Heart right ventricle (tissue), 16 donors: ENCODE measurements at regions not wholly inside any gene's neighbourhood (a gene's known extent, or its start where the extent isn't known, plus 50 kb on each side); places are given as distances from the start of the nearest gene placed in this dataset.

Experiments used
- ATAC-seq, 8 donors: fragments of 200-7000 bp; cut with Tn5 transposase; one replicate each; pipeline ENCODE4 v1.9.1; 2020; ENCODE audit warnings: mild to moderate bottlenecking in 8 of 8, moderate library complexity in 8 of 8, moderate number of reproducible peaks in 1 of 8
- DNase-seq, 2 donors: peaks; one replicate each; pipeline ENCODE4 v3.0.0-alpha.2; 2020
- H3K27ac ChIP-seq, 10 donors: fragments of 200-600 bp; sonication (generic) in 2 of 10; one replicate each; pipeline versions ENCODE4 v1.5.0 to v1.8.0; 2020 to 2022; ENCODE audit warnings: mild to moderate bottlenecking in 3 of 10
- H3K27me3 ChIP-seq, 7 donors: fragments of 200-600 bp; one replicate each; pipeline ENCODE4 v1.8.0; 2021 to 2022; ENCODE audit warnings: mild to moderate bottlenecking in 2 of 7
- H3K36me3 ChIP-seq, 9 donors: fragments of 200-600 bp; sonication (generic) in 1 of 9; one replicate each; pipeline versions ENCODE4 v1.5.0 to v1.8.0; 2020 to 2022; ENCODE audit warnings: mild to moderate bottlenecking in 2 of 9
- H3K4me1 ChIP-seq, 9 donors: fragments of 200-600 bp; sonication (generic) in 1 of 9; one replicate each; pipeline versions ENCODE4 v1.5.0 to v1.8.0; 2020 to 2022; ENCODE audit warnings: mild to moderate bottlenecking in 4 of 9
- H3K4me3 ChIP-seq, 10 donors: fragments of 200-600 bp; sonication (generic) in 2 of 10; one replicate each; pipeline versions ENCODE4 v1.5.0 to v1.8.0; 2020 to 2022; ENCODE audit warnings: mild to moderate bottlenecking in 7 of 10, moderate library complexity in 2 of 10
- H3K9me3 ChIP-seq, 11 donors: fragments of 200-600 bp in 10 of 11; sonication (generic) in 2 of 11; one replicate each; pipeline versions ENCODE4 v1.5.0 to v1.8.0; 2013 to 2022; ENCODE audit warnings: mild to moderate bottlenecking in 2 of 11, control low read depth in 1 of 11, moderate library complexity in 1 of 11
- WGBS, 2 donors: extraction: QIAGEN DNeasy Blood & Tissue Kit; methylation state at CpG; one replicate each; pipeline ENCODE4 v1.1.7; 2013; ENCODE audit warnings: inconsistent platforms in 1 of 2; 5-methylcytosine and 5-hydroxymethylcytosine counted together
- intact Hi-C, 10 donors: fragments of 100-400 bp; cut with DNase I; formaldehyde crosslinking; loops; one replicate each; pipeline versions ENCODE4 v1.11.1 to v1.14.2; 2022
- TF ChIP-seq, protein P1 (sequence below), 9 donors: fragments of 200-600 bp; sonication (generic) in 2 of 9; IDR thresholded peaks; one replicate each; pipeline versions ENCODE4 v1.5.0 to v1.8.0; 2021 to 2022; ENCODE audit warnings: antibody characterized with exemption in 9 of 9, mild to moderate bottlenecking in 5 of 9, moderate library complexity in 1 of 9
- donor health status: Arrhythmogenic right ventricular cardiomyopathy.
- donor health status: ischemic (EF 13 %, LVEDD 7.1; RV severe dilation, severe dysfunction).
- donor health status: healthy with polysubstance abuse.
- donor health status: DM: no; HTN: yes; CAD: no.
- donor health status: DM: no; HTN: no; CAD: no.
- donor health status: ischemic (EF 25% LVEDD 6.9; RV normal size, moderate dysfunction).
- donor health status: ischemic (EF 25% LVEDD 5.7; RV mildly dilated, moderate dysfunction).
- donor health status: healthy.
- donor health status: DM: yes; HTN: yes; CAD: no.
- donor health status: Ischemic cardiomyopathy.
- donor health status: ischemic (EF 35%, LVEDD 5.7; RV mildly dilated, moderate dysfunction).
- donor health status: nonischemic (EF 11% LVEDD 7.7; RV severe dilation, severe dysfunction).
- donor health status: DM: yes; HTN: yes; CAD: no.
- donor health status: PGD.
- donor health status: ischemic (EF 29% LVEDD 5.4; RV normal size, mild dysfunction).
- donor health status: nonischemic (EF 23%, LVEDD 6.1; RV moderate dilation, normal function).

DNA sequence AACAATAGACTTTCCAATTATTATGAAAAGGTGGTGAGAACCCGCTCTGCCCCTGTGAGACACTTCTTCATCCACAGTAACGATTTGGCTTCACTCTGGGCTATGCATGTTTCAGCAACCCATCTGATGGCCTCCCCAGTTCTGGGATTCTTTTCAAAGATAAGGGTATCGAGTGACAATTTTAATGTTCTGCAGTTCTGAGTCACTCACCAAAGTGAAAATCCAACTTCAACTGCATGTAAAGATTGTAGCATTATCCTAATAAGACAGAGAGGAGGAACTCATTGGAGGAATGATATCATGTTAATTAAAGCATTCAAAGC, 1078.3 kb upstream of the SEMA6A start:
- TF ChIP-seq, protein P1, sequence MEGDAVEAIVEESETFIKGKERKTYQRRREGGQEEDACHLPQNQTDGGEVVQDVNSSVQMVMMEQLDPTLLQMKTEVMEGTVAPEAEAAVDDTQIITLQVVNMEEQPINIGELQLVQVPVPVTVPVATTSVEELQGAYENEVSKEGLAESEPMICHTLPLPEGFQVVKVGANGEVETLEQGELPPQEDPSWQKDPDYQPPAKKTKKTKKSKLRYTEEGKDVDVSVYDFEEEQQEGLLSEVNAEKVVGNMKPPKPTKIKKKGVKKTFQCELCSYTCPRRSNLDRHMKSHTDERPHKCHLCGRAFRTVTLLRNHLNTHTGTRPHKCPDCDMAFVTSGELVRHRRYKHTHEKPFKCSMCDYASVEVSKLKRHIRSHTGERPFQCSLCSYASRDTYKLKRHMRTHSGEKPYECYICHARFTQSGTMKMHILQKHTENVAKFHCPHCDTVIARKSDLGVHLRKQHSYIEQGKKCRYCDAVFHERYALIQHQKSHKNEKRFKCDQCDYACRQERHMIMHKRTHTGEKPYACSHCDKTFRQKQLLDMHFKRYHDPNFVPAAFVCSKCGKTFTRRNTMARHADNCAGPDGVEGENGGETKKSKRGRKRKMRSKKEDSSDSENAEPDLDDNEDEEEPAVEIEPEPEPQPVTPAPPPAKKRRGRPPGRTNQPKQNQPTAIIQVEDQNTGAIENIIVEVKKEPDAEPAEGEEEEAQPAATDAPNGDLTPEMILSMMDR (IDR thresholded peaks at IDR 0.05) = no peak
- no peaks in the 10 kb centered on the region for H3K4me1 ChIP-seq
- H3K9me3 ChIP-seq = no peaks in the 10 kb centered on the region
- no peak overlapping the region for H3K27ac ChIP-seq
- 61 to 64% methylated on average over 3 of the region's 3 CpGs for WGBS, 2 donors
- no peaks in the 10 kb centered on the region for H3K36me3 ChIP-seq
- H3K27me3 ChIP-seq = no peaks in the 10 kb centered on the region
- ATAC-seq (no peak), DNase-seq (no peak)
- no peak overlapping the region for H3K4me3 ChIP-seq
- intact Hi-C loops = no loop called here

DNA sequence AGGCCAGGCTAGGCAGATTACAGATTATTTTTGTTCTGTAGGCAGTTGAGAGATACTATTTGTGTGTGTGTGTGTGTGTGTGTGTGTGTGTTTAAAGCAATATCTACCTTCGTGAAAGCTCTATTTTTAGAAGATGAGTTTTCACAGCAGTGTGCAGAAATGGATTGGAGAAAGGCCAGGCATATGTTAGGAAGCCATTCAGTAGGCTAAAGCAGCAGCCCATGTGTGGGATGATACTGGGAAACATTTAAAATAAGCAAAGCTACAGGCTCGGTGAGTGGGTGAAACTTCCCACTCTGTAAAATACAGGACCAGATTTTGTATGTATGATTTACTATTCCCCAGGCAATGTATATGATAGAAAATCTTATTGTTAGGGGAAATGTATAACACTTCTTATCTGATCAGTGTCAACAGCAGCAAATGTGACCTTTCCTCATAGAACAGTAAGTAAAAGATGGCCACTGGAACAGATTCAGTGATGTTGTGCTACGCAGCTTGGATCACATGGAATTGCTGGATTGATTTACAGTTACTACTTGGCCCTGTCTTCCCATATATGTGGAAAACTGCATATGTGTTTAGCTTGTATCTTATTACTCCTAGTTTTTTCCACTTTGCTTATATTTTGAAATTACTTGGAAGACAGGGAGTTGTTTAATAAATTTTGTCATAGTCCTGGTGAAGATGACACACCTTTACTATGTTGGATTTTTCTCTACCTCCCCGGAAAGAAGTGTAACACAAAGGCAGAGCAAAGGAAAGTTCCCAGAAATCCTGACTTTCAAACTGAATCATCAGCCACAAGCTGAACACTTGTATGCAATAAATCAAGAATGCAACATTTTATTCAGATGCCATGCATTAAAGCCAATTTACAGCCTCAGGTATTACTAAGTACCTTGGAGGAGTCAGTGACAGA, 1077.7 kb upstream of the SEMA6A start:
- H3K27ac ChIP-seq = no peak overlapping the region
- 46 to 56% methylated on average over 4 of the region's 4 CpGs for WGBS, 2 donors
- TF ChIP-seq, protein P1 (IDR thresholded peaks at IDR 0.05) = no peak
- no peaks in the 10 kb centered on the region for H3K27me3 ChIP-seq
- DNase-seq (no peak), ATAC-seq (peak in 4 of 8 donors; percentile 31 to 69 (median 54))
- H3K36me3 ChIP-seq = no peaks in the 10 kb centered on the region
- no peaks in the 10 kb centered on the region for H3K9me3 ChIP-seq
- intact Hi-C loops = no loop called here
- no peak overlapping the region for H3K4me3 ChIP-seq
- no peaks in the 10 kb centered on the region for H3K4me1 ChIP-seq

GRCh38 chr5:117649821-117650220, 1075.2 kb upstream of the SEMA6A start:
- 83 to 88% methylated on average over 3 of the region's 3 CpGs for WGBS, 2 donors
- Histone ChIP-seq H3K9me3 (no peaks in the 10 kb centered on the region), H3K4me3 (no peak overlapping the region), H3K36me3 (no peaks in the 10 kb centered on the region), H3K27me3 (no peaks in the 10 kb centered on the region), H3K27ac (no peak overlapping the region), H3K4me1 (no peaks in the 10 kb centered on the region)
- intact Hi-C loops = no loop called here
- TF ChIP-seq, protein P1 (IDR thresholded peaks at IDR 0.05) = no peak
- ATAC-seq = no peak
- no peak for DNase-seq

GRCh38 chr5:117645400-117645799, 1070.8 kb upstream of the SEMA6A start:
- intact Hi-C loops = no loop called here
- DNase-seq = no peak
- H3K4me1 ChIP-seq = no peaks in the 10 kb centered on the region
- no peaks in the 10 kb centered on the region for H3K27me3 ChIP-seq
- ATAC-seq = no peak
- H3K4me3 ChIP-seq = no peak overlapping the region
- TF ChIP-seq, protein P1 (IDR thresholded peaks at IDR 0.05) = no peak
- no peak overlapping the region for H3K27ac ChIP-seq
- no peaks in the 10 kb centered on the region for H3K36me3 ChIP-seq
- no peaks in the 10 kb centered on the region for H3K9me3 ChIP-seq
